ENCODE measurements at regions not wholly inside any gene's neighbourhood (a gene's known extent, or its start where the extent isn't known, plus 50 kb on each side); places are given as distances from the start of the nearest gene placed in this dataset.

DNA sequence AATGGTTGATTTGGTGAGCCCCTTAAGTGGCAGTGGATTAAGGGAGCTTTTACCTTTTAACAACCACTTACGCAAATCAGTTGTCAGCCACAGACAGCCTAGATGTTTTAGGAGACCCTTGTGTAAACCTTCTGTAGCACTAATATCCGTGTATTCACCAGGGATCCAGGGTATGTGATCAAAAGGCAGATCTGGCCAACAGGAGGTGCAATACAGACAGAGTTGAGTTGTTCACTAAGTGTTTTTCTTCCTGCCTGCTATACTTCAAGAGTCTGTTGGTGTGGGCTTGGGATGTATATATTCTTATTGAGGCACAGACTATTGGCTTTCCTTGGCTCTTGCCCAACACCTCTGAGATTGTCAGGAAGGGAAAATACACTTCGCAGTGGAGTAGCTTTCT, 175.1 kb downstream of the FAT3 start:
- H4K20me1 ChIP-seq (ENCODE audit: insufficient read depth, low read length): no peaks in the 10 kb centered on the region
- intact Hi-C loops (cut with micrococcal nuclease; ENCODE audit: unreplicated experiment): no loop called here
- no peak for ATAC-seq
- no peak overlapping the region for H3K27ac ChIP-seq (ENCODE audit: extremely low read length, insufficient read depth, low read length)
- 48% methylated on average over 3 of the region's 3 CpGs for WGBS (ENCODE audit: low lambda C conversion rate)
- CTCF ChIA-PET (ENCODE audit: low intra/inter-chr PET ratio, low total read pairs): no interaction called here
- no peak overlapping the region for H3K4me3 ChIP-seq (replicated peaks in 1 of 3; ENCODE audit: insufficient read depth in 1 of 3, low read depth in 2 of 3, low read length in 3 of 3)
- no peaks in the 10 kb centered on the region for H3K9me3 ChIP-seq (ENCODE audit: low read length)
- in situ Hi-C loops (cut with HindIII; ENCODE audit: extremely low pct_ligation_motif_present, low pct_unique_long_range_greater_than_20kb): no loop called here
- no peaks in the 10 kb centered on the region for H3K27me3 ChIP-seq (ENCODE audit: control insufficient read depth in 1 of 2, insufficient read depth in 2 of 2, low read length in 2 of 2)
- no TSS peak for BruUV-seq (replicated peaks)
- H3K4me1 ChIP-seq (ENCODE audit: insufficient read depth, low read length): peaks cover 9% of the 10 kb centered on the region
- H2AFZ ChIP-seq (ENCODE audit: low read length): no peak overlapping the region
- H3K36me3 ChIP-seq (replicated peaks in 1 of 2; ENCODE audit: control insufficient read depth in 1 of 2, insufficient read depth in 2 of 2, low read length in 2 of 2): no peaks in the 10 kb centered on the region
- POLR2A ChIA-PET: no interaction called here
- H3K9ac ChIP-seq (ENCODE audit: insufficient read depth, low read depth, low read length): no peak overlapping the region
- TF ChIP-seq, protein P1, sequence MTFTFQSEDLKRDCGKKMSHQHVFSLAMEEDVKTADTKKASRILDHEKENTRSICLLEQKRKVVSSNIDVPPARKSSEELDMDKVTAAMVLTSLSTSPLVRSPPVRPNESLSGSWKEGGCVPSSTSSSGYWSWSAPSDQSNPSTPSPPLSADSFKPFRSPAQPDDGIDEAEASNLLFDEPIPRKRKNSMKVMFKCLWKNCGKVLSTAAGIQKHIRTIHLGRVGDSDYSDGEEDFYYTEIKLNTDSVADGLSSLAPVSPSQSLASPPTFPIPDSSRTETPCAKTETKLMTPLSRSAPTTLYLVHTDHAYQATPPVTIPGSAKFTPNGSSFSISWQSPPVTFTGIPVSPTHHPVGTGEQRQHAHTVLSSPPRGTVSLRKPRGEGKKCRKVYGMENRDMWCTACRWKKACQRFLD (CRISPR knock-in tag; IDR thresholded peaks at IDR 0.05; ENCODE audit: borderline replicate concordance): no peak
- peak; percentile 11; the same call in 1 of the 2 replicates for TF ChIP-seq STAG1 (CRISPR knock-in tag; IDR thresholded peaks at IDR 0.05)
- no peak for TF ChIP-seq HNRNPH1 (optimal IDR thresholded peaks at IDR 0.05; ENCODE audit: low read depth, low read length)
- no peak overlapping the region for H3K4me2 ChIP-seq (ENCODE audit: low read depth, low read length)
- no peak for DNase-seq (ENCODE audit: low spot score)
- H3K79me2 ChIP-seq (ENCODE audit: insufficient read depth, low read length): no peaks in the 10 kb centered on the region
- no peak for FAIRE-seq

GRCh38 chr11:92401520-92401919, 176.9 kb downstream of the FAT3 start:
- no peak for ATAC-seq
- intact Hi-C loops (cut with micrococcal nuclease; ENCODE audit: unreplicated experiment): no loop called here

More at GRCh38 chr11:92401520-92401919, 176.9 kb downstream of the FAT3 start:
- no TSS peak for BruUV-seq (replicated peaks)
- Histone ChIP-seq H3K4me1 (ENCODE audit: insufficient read depth, low read length) (peaks cover under 1% of the 10 kb centered on the region), H3K36me3 (replicated peaks in 1 of 2; ENCODE audit: control insufficient read depth in 1 of 2, insufficient read depth in 2 of 2, low read length in 2 of 2) (no peaks in the 10 kb centered on the region), H3K79me2 (ENCODE audit: insufficient read depth, low read length) (no peaks in the 10 kb centered on the region), H3K9ac (ENCODE audit: insufficient read depth, low read depth, low read length) (no peak overlapping the region), H3K27ac (ENCODE audit: extremely low read length, insufficient read depth, low read length) (no peak overlapping the region), H3K9me3 (ENCODE audit: low read length) (no peaks in the 10 kb centered on the region), H2AFZ (ENCODE audit: low read length) (no peak overlapping the region), H3K4me3 (replicated peaks in 1 of 3; ENCODE audit: insufficient read depth in 1 of 3, low read depth in 2 of 3, low read length in 3 of 3) (no peak overlapping the region), H3K4me2 (ENCODE audit: low read depth, low read length) (no peak overlapping the region), H4K20me1 (ENCODE audit: insufficient read depth, low read length) (no peaks in the 10 kb centered on the region), H3K27me3 (ENCODE audit: control insufficient read depth in 1 of 2, insufficient read depth in 2 of 2, low read length in 2 of 2) (no peaks in the 10 kb centered on the region)
- FAIRE-seq (no peak), DNase-seq (ENCODE audit: low spot score) (no peak)
- ChIA-PET CTCF (ENCODE audit: low intra/inter-chr PET ratio, low total read pairs) (no interaction called here), POLR2A (no interaction called here)
- in situ Hi-C loops (cut with HindIII; ENCODE audit: extremely low pct_ligation_motif_present, low pct_unique_long_range_greater_than_20kb): no loop called here
- no peak for TF ChIP-seq ZNF207 (IDR thresholded peaks at IDR 0.05; ENCODE audit: borderline replicate concordance)
- TF ChIP-seq PRMT3 (CRISPR knock-in tag; IDR thresholded peaks at IDR 0.05; ENCODE audit: borderline replicate concordance, low read depth): no peak
- no peak for TF ChIP-seq STAT5B (CRISPR knock-in tag; IDR thresholded peaks at IDR 0.05)
- no peak for TF ChIP-seq GFI1 (CRISPR knock-in tag; IDR thresholded peaks at IDR 0.05; ENCODE audit: borderline replicate concordance)
- TF ChIP-seq, protein P2, sequence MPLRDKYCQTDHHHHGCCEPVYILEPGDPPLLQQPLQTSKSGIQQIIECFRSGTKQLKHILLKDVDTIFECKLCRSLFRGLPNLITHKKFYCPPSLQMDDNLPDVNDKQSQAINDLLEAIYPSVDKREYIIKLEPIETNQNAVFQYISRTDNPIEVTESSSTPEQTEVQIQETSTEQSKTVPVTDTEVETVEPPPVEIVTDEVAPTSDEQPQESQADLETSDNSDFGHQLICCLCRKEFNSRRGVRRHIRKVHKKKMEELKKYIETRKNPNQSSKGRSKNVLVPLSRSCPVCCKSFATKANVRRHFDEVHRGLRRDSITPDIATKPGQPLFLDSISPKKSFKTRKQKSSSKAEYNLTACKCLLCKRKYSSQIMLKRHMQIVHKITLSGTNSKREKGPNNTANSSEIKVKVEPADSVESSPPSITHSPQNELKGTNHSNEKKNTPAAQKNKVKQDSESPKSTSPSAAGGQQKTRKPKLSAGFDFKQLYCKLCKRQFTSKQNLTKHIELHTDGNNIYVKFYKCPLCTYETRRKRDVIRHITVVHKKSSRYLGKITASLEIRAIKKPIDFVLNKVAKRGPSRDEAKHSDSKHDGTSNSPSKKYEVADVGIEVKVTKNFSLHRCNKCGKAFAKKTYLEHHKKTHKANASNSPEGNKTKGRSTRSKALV (CRISPR knock-in tag; IDR thresholded peaks at IDR 0.05): no peak
- TF ChIP-seq, protein P3, sequence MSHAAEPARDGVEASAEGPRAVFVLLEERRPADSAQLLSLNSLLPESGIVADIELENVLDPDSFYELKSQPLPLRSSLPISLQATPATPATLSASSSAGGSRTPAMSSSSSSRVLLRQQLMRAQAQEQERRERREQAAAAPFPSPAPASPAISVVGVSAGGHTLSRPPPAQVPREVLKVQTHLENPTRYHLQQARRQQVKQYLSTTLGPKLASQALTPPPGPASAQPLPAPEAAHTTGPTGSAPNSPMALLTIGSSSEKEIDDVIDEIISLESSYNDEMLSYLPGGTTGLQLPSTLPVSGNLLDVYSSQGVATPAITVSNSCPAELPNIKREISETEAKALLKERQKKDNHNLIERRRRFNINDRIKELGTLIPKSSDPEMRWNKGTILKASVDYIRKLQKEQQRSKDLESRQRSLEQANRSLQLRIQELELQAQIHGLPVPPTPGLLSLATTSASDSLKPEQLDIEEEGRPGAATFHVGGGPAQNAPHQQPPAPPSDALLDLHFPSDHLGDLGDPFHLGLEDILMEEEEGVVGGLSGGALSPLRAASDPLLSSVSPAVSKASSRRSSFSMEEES (CRISPR knock-in tag; IDR thresholded peaks at IDR 0.05): no peak
- no peak for TF ChIP-seq ELK4 (CRISPR knock-in tag; IDR thresholded peaks at IDR 0.05; ENCODE audit: borderline replicate concordance)
